Liver (tissue), 8 donors: ENCODE measurements at regions not wholly inside any gene's neighbourhood (a gene's known extent, or its start where the extent isn't known, plus 50 kb on each side); places are given as distances from the start of the nearest gene placed in this dataset.

ENCODE experiments used
- DNase-seq: peaks from one replicate; pipeline ENCODE4 v3.0.0-alpha.2; 2017; ENCODE audit warnings: low spot score
- H3K27ac ChIP-seq, 2 donors: one replicate each; pipeline ENCODE4 v1.7.0; 2013; ENCODE audit warnings: inconsistent platforms in 2 of 2, low read length in 2 of 2, control low read depth in 1 of 2, low read depth in 1 of 2, mild to moderate bottlenecking in 1 of 2
- H3K27me3 ChIP-seq, 4 donors: one replicate each; pipeline versions ENCODE4 v1.6.1 to v1.7.0; 2013; ENCODE audit warnings: low read length in 3 of 4, inconsistent platforms in 1 of 4, mild to moderate bottlenecking in 1 of 4, moderate library complexity in 1 of 4; ENCODE audit not compliant: control insufficient read depth in 4 of 4, insufficient read depth in 4 of 4
- H3K36me3 ChIP-seq, 4 donors: one replicate each; pipeline versions ENCODE4 v1.6.1 to v1.7.0; 2013; ENCODE audit warnings: low read length in 3 of 4, mild to moderate bottlenecking in 3 of 4, low read depth in 1 of 4, moderate library complexity in 1 of 4; ENCODE audit not compliant: control insufficient read depth in 4 of 4, insufficient read depth in 3 of 4
- H3K4me1 ChIP-seq, 4 donors: one replicate each; pipeline versions ENCODE4 v1.6.1 to v1.7.0; 2013; ENCODE audit warnings: low read length in 3 of 4, mild to moderate bottlenecking in 3 of 4, moderate library complexity in 1 of 4; ENCODE audit not compliant: control insufficient read depth in 4 of 4, insufficient read depth in 4 of 4
- H3K4me3 ChIP-seq, 3 donors: one replicate each; pipeline versions ENCODE4 v1.6.1 to v1.7.0; 2013; ENCODE audit warnings: low read length in 3 of 3, control low read depth in 1 of 3, low read depth in 1 of 3, mild to moderate bottlenecking in 1 of 3
- H3K9ac ChIP-seq, 2 donors: one replicate each; pipeline ENCODE4 v1.7.0; 2013; ENCODE audit warnings: low read length in 2 of 2, mild to moderate bottlenecking in 2 of 2, moderate library complexity in 2 of 2, control low read depth in 1 of 2, low read depth in 1 of 2
- H3K9me3 ChIP-seq, 4 donors: one replicate each; pipeline versions ENCODE4 v1.6.1 to v1.7.0; 2013; ENCODE audit warnings: low read length in 3 of 4; ENCODE audit not compliant: control insufficient read depth in 4 of 4
- EGR1 ChIP-seq, 2 donors: IDR thresholded peaks; 2 replicates each; pipeline ENCODE4 v1.6.1; 2016 to 2018; ENCODE audit warnings: antibody characterized with exemption in 2 of 2, low read depth in 2 of 2
- FOXA1 ChIP-seq: IDR thresholded peaks from 2 replicates; pipeline ENCODE4 v1.6.1; 2016; ENCODE audit warnings: antibody characterized with exemption
- GABPA ChIP-seq, 2 donors: IDR thresholded peaks in 1 of 2; conservative IDR thresholded peaks in 1 of 2; 2 replicates each; pipeline ENCODE4 v1.6.1; 2016; ENCODE audit warnings: antibody characterized with exemption in 2 of 2, mild to moderate bottlenecking in 1 of 2, moderate library complexity in 1 of 2
- HNF4G ChIP-seq: IDR thresholded peaks from 2 replicates; pipeline ENCODE4 v1.6.1; 2016; ENCODE audit warnings: antibody characterized with exemption
- JUND ChIP-seq, 2 donors: IDR thresholded peaks; 2 replicates each; pipeline ENCODE4 v1.6.1; 2016; ENCODE audit warnings: antibody characterized with exemption in 2 of 2
- NR2F2 ChIP-seq: IDR thresholded peaks from 2 replicates; pipeline ENCODE4 v1.6.1; 2016; ENCODE audit warnings: antibody characterized with exemption
- RAD21 ChIP-seq, 2 donors: IDR thresholded peaks; 2 replicates each; pipeline ENCODE4 v1.6.1; 2016; ENCODE audit warnings: antibody characterized with exemption in 2 of 2, mild to moderate bottlenecking in 2 of 2
- RXRA ChIP-seq, 2 donors: IDR thresholded peaks; 2 replicates each; pipeline ENCODE4 v1.6.1; 2017 to 2018; ENCODE audit warnings: antibody characterized with exemption in 2 of 2, mild to moderate bottlenecking in 1 of 2
- SP1 ChIP-seq: IDR thresholded peaks from 2 replicates; pipeline ENCODE4 v1.6.1; 2018; ENCODE audit warnings: antibody characterized with exemption, mild to moderate bottlenecking
- TAF1 ChIP-seq: conservative IDR thresholded peaks from 2 replicates; pipeline ENCODE4 v1.6.1; 2016; ENCODE audit warnings: antibody characterized with exemption, mild to moderate bottlenecking
- YY1 ChIP-seq: IDR thresholded peaks from 2 replicates; pipeline ENCODE4 v1.6.1; 2016; ENCODE audit warnings: antibody characterized with exemption, mild to moderate bottlenecking
- WGBS: extraction: QIAGEN DNeasy Blood & Tissue Kit; methylation state at CpG from one replicate; pipeline ENCODE4 v1.1.7; 2013; 5-methylcytosine and 5-hydroxymethylcytosine counted together
- TF ChIP-seq, protein P1 (sequence below): IDR thresholded peaks from 2 replicates; pipeline ENCODE4 v1.6.1; 2016; ENCODE audit warnings: antibody characterized with exemption
- TF ChIP-seq, protein P2 (sequence below): IDR thresholded peaks from 2 replicates; pipeline ENCODE4 v1.6.1; 2016; ENCODE audit warnings: antibody characterized with exemption
- TF ChIP-seq, protein P3 (sequence below): fragments of 150-350 bp; IDR thresholded peaks from 2 replicates; pipeline ENCODE4 v1.5.1; 2017; ENCODE audit warnings: improper control_type of control experiment, low read depth, low read length; ENCODE audit not compliant: missing input control
- donor health status: healthy.
- donor health status: healthy.
- donor health status: healthy.
- donor health status: healthy.
- donor health status: healthy.

DNA sequence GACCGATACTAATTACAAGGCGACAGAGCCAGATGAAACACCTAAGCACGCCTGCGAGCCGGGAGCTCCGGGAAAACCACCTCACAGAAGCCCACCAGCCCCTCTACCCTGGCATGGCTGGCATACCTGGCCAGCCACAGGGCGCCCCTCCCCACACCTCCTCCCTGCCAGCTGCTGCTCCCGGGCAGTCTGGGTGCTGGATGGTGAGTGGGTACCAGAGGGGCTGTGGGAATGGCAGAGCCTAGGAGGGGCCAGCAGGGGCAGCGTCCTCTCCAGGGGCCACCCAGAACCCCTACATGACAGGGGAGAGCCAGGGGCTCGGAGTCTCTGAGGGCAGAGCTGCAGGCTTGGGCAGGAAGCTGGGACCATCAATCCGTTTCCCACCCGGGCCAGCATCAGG, 58.7 kb upstream of the GPC1 start:
- Histone ChIP-seq H3K9ac (no peak overlapping the region), H3K27me3 (no peaks in the 10 kb centered on the region), H3K4me1 (no peaks in the 10 kb centered on the region), H3K9me3 (no peaks in the 10 kb centered on the region), H3K4me3 (no peak overlapping the region), H3K36me3 (no peaks in the 10 kb centered on the region), H3K27ac (no peak overlapping the region)
- 85% methylated on average over 12 of the region's 12 CpGs for WGBS
- DNase-seq = no peak
- TF ChIP-seq EGR1 (IDR thresholded peaks at IDR 0.05; ENCODE audit: low read depth in 2 of 2) = no peak
- TF ChIP-seq, protein P1, sequence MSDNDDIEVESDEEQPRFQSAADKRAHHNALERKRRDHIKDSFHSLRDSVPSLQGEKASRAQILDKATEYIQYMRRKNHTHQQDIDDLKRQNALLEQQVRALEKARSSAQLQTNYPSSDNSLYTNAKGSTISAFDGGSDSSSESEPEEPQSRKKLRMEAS = no peak
- TF ChIP-seq, protein P2, sequence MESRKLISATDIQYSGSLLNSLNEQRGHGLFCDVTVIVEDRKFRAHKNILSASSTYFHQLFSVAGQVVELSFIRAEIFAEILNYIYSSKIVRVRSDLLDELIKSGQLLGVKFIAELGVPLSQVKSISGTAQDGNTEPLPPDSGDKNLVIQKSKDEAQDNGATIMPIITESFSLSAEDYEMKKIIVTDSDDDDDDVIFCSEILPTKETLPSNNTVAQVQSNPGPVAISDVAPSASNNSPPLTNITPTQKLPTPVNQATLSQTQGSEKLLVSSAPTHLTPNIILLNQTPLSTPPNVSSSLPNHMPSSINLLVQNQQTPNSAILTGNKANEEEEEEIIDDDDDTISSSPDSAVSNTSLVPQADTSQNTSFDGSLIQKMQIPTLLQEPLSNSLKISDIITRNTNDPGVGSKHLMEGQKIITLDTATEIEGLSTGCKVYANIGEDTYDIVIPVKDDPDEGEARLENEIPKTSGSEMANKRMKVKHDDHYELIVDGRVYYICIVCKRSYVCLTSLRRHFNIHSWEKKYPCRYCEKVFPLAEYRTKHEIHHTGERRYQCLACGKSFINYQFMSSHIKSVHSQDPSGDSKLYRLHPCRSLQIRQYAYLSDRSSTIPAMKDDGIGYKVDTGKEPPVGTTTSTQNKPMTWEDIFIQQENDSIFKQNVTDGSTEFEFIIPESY = no peak
- TF ChIP-seq YY1 = no peak
- no peak for TF ChIP-seq HNF4G
- no peak for TF ChIP-seq TAF1
- TF ChIP-seq, protein P3, sequence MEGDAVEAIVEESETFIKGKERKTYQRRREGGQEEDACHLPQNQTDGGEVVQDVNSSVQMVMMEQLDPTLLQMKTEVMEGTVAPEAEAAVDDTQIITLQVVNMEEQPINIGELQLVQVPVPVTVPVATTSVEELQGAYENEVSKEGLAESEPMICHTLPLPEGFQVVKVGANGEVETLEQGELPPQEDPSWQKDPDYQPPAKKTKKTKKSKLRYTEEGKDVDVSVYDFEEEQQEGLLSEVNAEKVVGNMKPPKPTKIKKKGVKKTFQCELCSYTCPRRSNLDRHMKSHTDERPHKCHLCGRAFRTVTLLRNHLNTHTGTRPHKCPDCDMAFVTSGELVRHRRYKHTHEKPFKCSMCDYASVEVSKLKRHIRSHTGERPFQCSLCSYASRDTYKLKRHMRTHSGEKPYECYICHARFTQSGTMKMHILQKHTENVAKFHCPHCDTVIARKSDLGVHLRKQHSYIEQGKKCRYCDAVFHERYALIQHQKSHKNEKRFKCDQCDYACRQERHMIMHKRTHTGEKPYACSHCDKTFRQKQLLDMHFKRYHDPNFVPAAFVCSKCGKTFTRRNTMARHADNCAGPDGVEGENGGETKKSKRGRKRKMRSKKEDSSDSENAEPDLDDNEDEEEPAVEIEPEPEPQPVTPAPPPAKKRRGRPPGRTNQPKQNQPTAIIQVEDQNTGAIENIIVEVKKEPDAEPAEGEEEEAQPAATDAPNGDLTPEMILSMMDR = no peak

DNA sequence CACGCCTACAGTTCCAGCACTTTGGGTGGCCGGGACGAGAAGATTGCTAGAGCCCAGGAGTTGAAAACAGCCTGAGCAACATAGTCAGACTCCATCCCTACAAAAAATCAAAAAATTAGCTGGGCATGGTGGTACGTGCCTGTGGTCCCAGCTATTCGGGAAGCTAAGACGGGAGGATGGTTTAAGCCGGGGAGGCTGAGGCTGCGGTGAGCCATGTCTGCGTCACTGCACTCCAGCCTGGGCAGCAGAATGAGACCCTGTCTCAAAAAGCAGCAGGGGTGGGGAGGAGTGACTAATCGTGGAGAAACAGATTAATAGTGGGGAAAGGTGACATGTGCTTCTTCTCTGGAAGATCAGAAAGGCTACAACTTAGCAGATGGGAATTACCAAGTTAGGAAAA, 58.1 kb upstream of the GPC1 start:
- Histone ChIP-seq H3K36me3 (no peaks in the 10 kb centered on the region), H3K9ac (no peak overlapping the region), H3K9me3 (no peaks in the 10 kb centered on the region), H3K27ac (no peak overlapping the region), H3K4me1 (no peaks in the 10 kb centered on the region), H3K27me3 (no peaks in the 10 kb centered on the region), H3K4me3 (no peak overlapping the region)
- TF ChIP-seq FOXA1 = no peak
- TF ChIP-seq, protein P1 = no peak
- TF ChIP-seq RAD21 (IDR thresholded peaks at IDR 0.05) = no peak
- TF ChIP-seq YY1 = no peak
- TF ChIP-seq, protein P3 = no peak
- no peak for TF ChIP-seq NR2F2
- no peak for DNase-seq
- 91% methylated on average over 10 of the region's 10 CpGs for WGBS

DNA sequence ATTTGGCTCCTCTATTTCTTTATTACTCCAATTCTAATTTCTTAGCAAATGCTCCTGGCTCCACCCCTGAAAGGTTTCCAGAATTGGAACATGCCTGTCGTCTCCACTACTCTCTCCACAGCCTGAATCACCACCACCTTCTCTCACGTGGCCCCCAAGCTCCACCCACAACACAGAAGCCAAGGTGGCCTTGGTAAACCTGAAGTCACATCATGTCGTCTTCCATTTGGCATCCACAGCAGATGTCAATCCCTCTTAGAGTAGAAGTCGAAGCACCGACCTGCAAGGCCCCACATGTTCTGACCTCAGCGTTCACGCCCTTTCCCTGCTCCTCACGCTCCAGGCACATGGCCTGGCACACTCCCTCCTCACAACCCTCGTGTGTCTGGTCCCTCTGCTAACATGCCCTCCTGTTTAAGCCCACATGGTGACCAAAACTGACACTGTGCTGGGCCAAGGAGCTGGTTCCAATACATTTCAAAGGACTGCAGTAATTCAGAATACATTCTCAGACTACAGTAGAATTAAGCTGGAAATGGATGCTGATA, 56.3 kb upstream of the GPC1 start:
- H3K4me3 ChIP-seq = no peak overlapping the region
- H3K27ac ChIP-seq = no peak overlapping the region
- DNase-seq = no peak
- no peaks in the 10 kb centered on the region for H3K36me3 ChIP-seq
- H3K9ac ChIP-seq = no peak overlapping the region
- H3K27me3 ChIP-seq = no peaks in the 10 kb centered on the region
- WGBS = 76% methylated on average over 9 of the region's 9 CpGs
- no peaks in the 10 kb centered on the region for H3K9me3 ChIP-seq
- no peaks in the 10 kb centered on the region for H3K4me1 ChIP-seq
- TF ChIP-seq, protein P2 = no peak
- TF ChIP-seq SP1 (no peak), RXRA (IDR thresholded peaks at IDR 0.05) (no peak), HNF4G (no peak), GABPA (IDR thresholded peaks at IDR 0.05 in 1 of 2, conservative IDR thresholded peaks at IDR 0.05 in 1 of 2) (no peak), TAF1 (no peak), EGR1 (IDR thresholded peaks at IDR 0.05; ENCODE audit: low read depth in 2 of 2) (no peak), JUND (IDR thresholded peaks at IDR 0.05) (no peak)
- TF ChIP-seq, protein P3 = no peak
